ENCODE measurements at regions not wholly inside any gene's neighbourhood (a gene's known extent, or its start where the extent isn't known, plus 50 kb on each side); places are given as distances from the start of the nearest gene placed in this dataset.

GRCh38 chr21:29423099-29423870 lies 124.6 kb downstream of the BACH1 start:
- DNase-seq (ENCODE audit: low read depth, low spot score) (no peak), FAIRE-seq (no peak)
- Histone ChIP-seq H3K9ac (ENCODE audit: control insufficient read depth, extremely low read depth, insufficient read depth, low read length) (no peak overlapping the region), H2AFZ (ENCODE audit: control insufficient read depth, low read length) (no peak overlapping the region), H3K9me1 (ENCODE audit: control insufficient read depth, extremely low read depth, insufficient read depth, low read length) (no peaks in the 10 kb centered on the region), H3K27ac (ENCODE audit: control insufficient read depth, insufficient read depth, low read length) (no peak overlapping the region), H3K4me2 (ENCODE audit: control insufficient read depth, extremely low read depth, insufficient read depth, low read depth, low read length) (no peak overlapping the region), H4K20me1 (ENCODE audit: control insufficient read depth, extremely low read depth, insufficient read depth, low read length) (no peaks in the 10 kb centered on the region), H3K4me3 (ENCODE audit: control insufficient read depth in 2 of 3, extremely low read depth in 1 of 3, insufficient read depth in 2 of 3, low read depth in 1 of 3, low read length in 3 of 3) (no peak overlapping the region), H3K36me3 (ENCODE audit: control insufficient read depth in 2 of 2, extremely low read depth in 1 of 2, insufficient read depth in 2 of 2, low read length in 2 of 2) (no peaks in the 10 kb centered on the region), H3K4me1 (ENCODE audit: control insufficient read depth, extremely low read depth, insufficient read depth, low read length) (no peaks in the 10 kb centered on the region), H3K9me3 (ENCODE audit: control insufficient read depth, low read depth, low read length) (no peaks in the 10 kb centered on the region), H3K79me2 (ENCODE audit: control insufficient read depth, insufficient read depth, low read length) (no peaks in the 10 kb centered on the region), H3K27me3 (ENCODE audit: control insufficient read depth, extremely low read depth, insufficient read depth, low read length) (no peaks in the 10 kb centered on the region)
- dilution Hi-C loops (cut with MboI; ENCODE audit: extremely low pct_ligation_motif_present, low sequenced_read_pairs), result no loop called here
- TF ChIP-seq CTCF (optimal IDR thresholded peaks at IDR 0.05 in 1 of 3, IDR thresholded peaks at IDR 0.05 in 1 of 3, conservative IDR thresholded peaks at IDR 0.05 in 1 of 3; ENCODE audit: extremely low read depth in 1 of 3, insufficient read depth in 2 of 3, low read length in 3 of 3) (no peak), EZH2 (IDR thresholded peaks at IDR 0.05; ENCODE audit: low read length) (no peak)

- FAIRE-seq (no peak), DNase-seq (ENCODE audit: low read depth, low spot score) (no peak)
- H3K27me3 ChIP-seq (ENCODE audit: control insufficient read depth, extremely low read depth, insufficient read depth, low read length), result no peaks in the 10 kb centered on the region
- no peaks in the 10 kb centered on the region for H3K79me2 ChIP-seq (ENCODE audit: control insufficient read depth, insufficient read depth, low read length)
- no peak overlapping the region for H3K27ac ChIP-seq (ENCODE audit: control insufficient read depth, insufficient read depth, low read length)
- dilution Hi-C loops (cut with MboI; ENCODE audit: extremely low pct_ligation_motif_present, low sequenced_read_pairs), result no loop called here
- H3K4me1 ChIP-seq (ENCODE audit: control insufficient read depth, extremely low read depth, insufficient read depth, low read length), result no peaks in the 10 kb centered on the region
- no peaks in the 10 kb centered on the region for H4K20me1 ChIP-seq (ENCODE audit: control insufficient read depth, extremely low read depth, insufficient read depth, low read length)
- no peaks in the 10 kb centered on the region for H3K9me3 ChIP-seq (ENCODE audit: control insufficient read depth, low read depth, low read length)
- no peak overlapping the region for H2AFZ ChIP-seq (ENCODE audit: control insufficient read depth, low read length)
- no peak overlapping the region for H3K4me2 ChIP-seq (ENCODE audit: control insufficient read depth, extremely low read depth, insufficient read depth, low read depth, low read length)
- no peaks in the 10 kb centered on the region for H3K9me1 ChIP-seq (ENCODE audit: control insufficient read depth, extremely low read depth, insufficient read depth, low read length)
- H3K9ac ChIP-seq (ENCODE audit: control insufficient read depth, extremely low read depth, insufficient read depth, low read length), result no peak overlapping the region
- TF ChIP-seq EZH2 (IDR thresholded peaks at IDR 0.05; ENCODE audit: low read length) (no peak), CTCF (optimal IDR thresholded peaks at IDR 0.05 in 1 of 3, IDR thresholded peaks at IDR 0.05 in 1 of 3, conservative IDR thresholded peaks at IDR 0.05 in 1 of 3; ENCODE audit: extremely low read depth in 1 of 3, insufficient read depth in 2 of 3, low read length in 3 of 3) (no peak)
- H3K36me3 ChIP-seq (ENCODE audit: control insufficient read depth in 2 of 2, extremely low read depth in 1 of 2, insufficient read depth in 2 of 2, low read length in 2 of 2), result no peaks in the 10 kb centered on the region
- no peak overlapping the region for H3K4me3 ChIP-seq (ENCODE audit: control insufficient read depth in 2 of 3, extremely low read depth in 1 of 3, insufficient read depth in 2 of 3, low read depth in 1 of 3, low read length in 3 of 3)
These were observed 126.0 kb downstream of the BACH1 start for GRCh38 chr21:29424728-29425127.
